ENCODE measurements at regions not wholly inside any gene's neighbourhood (a gene's known extent, or its start where the extent isn't known, plus 50 kb on each side); places are given as distances from the start of the nearest gene placed in this dataset.

DNA sequence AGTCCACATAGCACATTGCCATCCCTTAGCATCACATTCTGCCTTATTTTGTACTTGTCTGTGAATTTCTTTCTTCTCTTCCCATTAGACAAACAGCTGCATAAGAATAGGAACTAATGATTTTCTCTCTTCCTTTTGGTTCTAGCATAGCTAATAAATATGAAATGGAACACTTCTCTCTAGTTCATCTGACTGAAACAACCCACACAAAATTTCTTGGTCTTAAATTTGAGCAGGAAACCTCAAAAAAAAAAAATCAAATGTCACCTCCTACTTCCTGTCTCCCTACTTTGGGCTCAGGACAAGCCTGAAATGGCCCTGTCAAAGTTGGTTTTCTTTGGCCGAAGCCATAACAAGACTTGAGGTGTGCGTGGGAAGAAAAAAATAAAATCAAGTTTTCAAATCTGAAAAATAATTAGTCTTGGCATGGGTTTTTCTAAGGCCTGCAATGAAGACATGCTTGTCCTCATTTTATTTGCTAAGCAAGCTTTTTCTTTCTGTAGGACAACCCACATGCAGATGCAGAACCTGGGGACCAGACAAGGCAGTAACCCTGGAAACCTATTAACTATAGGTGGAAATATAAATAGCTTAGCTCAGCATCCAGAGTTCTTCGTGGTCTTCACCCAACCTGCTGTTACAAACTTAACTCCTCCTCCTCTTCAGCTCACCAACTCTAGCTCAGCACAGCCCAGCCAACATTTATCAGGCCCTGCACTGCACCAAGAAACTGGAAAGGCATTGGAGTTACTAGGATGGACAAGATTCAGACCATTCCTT lies 523.5 kb upstream of the KLF4 start:
- H3K9me3 ChIP-seq (ENCODE audit: control insufficient read depth, low read length) = no peaks in the 10 kb centered on the region
- H3K27ac ChIP-seq (ENCODE audit: low read depth in 1 of 2, low read length in 2 of 2) = no peak overlapping the region
- 31 to 32% methylated on average over 3 of the region's 3 CpGs for WGBS, 2 donors
- H3K4me3 ChIP-seq (ENCODE audit: low read length in 2 of 2) = no peak overlapping the region
- DNase-seq (no peak), ATAC-seq (ENCODE audit: low FRiP score) (no peak)
- no peaks in the 10 kb centered on the region for H3K36me3 ChIP-seq (ENCODE audit: control insufficient read depth in 1 of 2, insufficient read depth in 2 of 2, low read length in 1 of 2)
- no peaks in the 10 kb centered on the region for H3K4me1 ChIP-seq (ENCODE audit: control insufficient read depth in 1 of 2, insufficient read depth in 2 of 2, low read length in 2 of 2)
- no peaks in the 10 kb centered on the region for H3K27me3 ChIP-seq (ENCODE audit: control insufficient read depth in 1 of 2, insufficient read depth in 2 of 2, low read length in 1 of 2)
- intact Hi-C loops (cut with DNase I) = no loop called here

DNA sequence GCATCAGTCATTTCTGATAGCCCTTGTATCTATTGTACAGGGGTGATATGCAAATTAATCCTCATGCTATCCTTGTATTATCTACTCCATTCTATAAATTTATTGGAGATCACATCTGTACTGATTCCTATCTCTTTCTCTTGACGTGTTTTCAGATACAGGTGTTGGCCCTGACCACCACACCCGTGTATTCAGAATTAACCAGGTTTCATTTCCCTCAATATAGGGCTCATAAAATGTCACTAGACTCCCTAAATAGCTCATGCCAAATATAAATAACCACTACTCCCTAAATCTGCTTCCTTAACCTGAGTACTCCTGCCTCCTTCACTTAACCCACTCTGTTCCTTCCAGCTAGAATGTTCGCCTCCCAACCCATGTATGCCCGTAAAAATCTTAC lies 522.8 kb upstream of the KLF4 start:
- H3K27me3 ChIP-seq (ENCODE audit: control insufficient read depth in 1 of 2, insufficient read depth in 2 of 2, low read length in 1 of 2) = no peaks in the 10 kb centered on the region
- WGBS, 2 donors = 93 to 94% methylated on average over 4 of the region's 4 CpGs
- H3K9me3 ChIP-seq (ENCODE audit: control insufficient read depth, low read length) = no peaks in the 10 kb centered on the region
- no peak for ATAC-seq (ENCODE audit: low FRiP score)
- no peak overlapping the region for H3K4me3 ChIP-seq (ENCODE audit: low read length in 2 of 2)
- H3K27ac ChIP-seq (ENCODE audit: low read depth in 1 of 2, low read length in 2 of 2) = no peak overlapping the region
- no peaks in the 10 kb centered on the region for H3K4me1 ChIP-seq (ENCODE audit: control insufficient read depth in 1 of 2, insufficient read depth in 2 of 2, low read length in 2 of 2)
- no peaks in the 10 kb centered on the region for H3K36me3 ChIP-seq (ENCODE audit: control insufficient read depth in 1 of 2, insufficient read depth in 2 of 2, low read length in 1 of 2)
- DNase-seq = no peak
- intact Hi-C loops (cut with DNase I) = no loop called here

DNA sequence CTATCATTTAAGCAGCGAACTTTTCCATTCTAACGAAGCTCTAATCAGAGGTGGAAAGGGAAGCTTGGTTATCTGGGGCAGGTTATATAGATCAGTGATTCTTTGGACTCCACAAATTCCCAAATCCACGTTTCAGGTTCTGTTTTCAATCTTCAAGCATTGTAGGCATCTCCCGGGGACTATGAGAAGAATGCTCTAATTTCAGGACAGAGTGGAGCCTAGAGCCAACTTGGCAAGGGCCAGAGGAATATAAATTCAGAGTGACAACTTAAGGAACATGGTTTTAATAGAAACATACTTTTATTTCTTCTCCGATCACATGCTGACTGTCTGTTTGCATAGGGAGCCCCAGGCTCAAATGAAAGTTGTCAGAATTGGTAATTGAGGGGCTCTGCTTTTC lies 514.0 kb upstream of the KLF4 start:
- Histone ChIP-seq H3K27me3 (ENCODE audit: control insufficient read depth in 1 of 2, insufficient read depth in 2 of 2, low read length in 1 of 2) (peaks cover 0 to 1% of the 10 kb centered on the region in 2 donors), H3K4me3 (ENCODE audit: low read length in 2 of 2) (no peak overlapping the region), H3K27ac (ENCODE audit: low read depth in 1 of 2, low read length in 2 of 2) (no peak overlapping the region), H3K36me3 (ENCODE audit: control insufficient read depth in 1 of 2, insufficient read depth in 2 of 2, low read length in 1 of 2) (no peaks in the 10 kb centered on the region), H3K9me3 (ENCODE audit: control insufficient read depth, low read length) (peaks cover 2% of the 10 kb centered on the region), H3K4me1 (ENCODE audit: control insufficient read depth in 1 of 2, insufficient read depth in 2 of 2, low read length in 2 of 2) (no peaks in the 10 kb centered on the region)
- no peak for ATAC-seq (ENCODE audit: low FRiP score)
- 37 to 41% methylated on average over 5 of the region's 5 CpGs for WGBS, 2 donors
- no peak for DNase-seq
- intact Hi-C loops (cut with DNase I) = no loop called here

DNA sequence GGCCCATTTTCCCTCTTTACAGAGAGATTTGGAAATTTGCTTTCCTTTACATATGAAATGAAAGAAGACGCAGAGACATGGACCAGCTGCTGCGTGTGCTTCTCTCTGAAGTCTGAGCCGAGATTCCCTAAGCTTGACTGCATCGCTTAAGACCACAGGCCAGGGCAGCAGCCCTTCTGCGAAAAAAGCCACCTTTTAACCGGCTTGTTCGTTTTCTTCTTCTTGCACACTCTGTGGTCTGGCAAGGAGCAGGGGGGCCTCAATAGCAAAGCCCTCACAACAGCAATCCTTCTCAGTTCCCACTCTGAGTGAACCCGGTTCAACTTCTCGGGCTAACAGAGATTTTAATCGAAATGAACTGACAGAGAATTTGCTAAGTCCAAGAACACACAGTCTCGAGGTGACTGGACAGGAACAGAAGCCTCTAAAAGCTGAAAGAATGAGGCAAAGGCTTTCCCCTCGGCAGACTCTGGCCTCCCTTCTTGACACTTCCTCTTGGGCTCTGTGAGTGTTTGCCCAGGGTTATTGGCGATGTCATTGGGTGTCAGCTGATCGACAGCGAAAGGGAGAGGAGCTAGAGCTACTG lies 512.9 kb upstream of the KLF4 start:
- intact Hi-C loops (cut with DNase I) = no loop called here
- H3K4me1 ChIP-seq (ENCODE audit: control insufficient read depth in 1 of 2, insufficient read depth in 2 of 2, low read length in 2 of 2) = no peaks in the 10 kb centered on the region
- peaks cover 0 to 1% of the 10 kb centered on the region in 2 donors for H3K27me3 ChIP-seq (ENCODE audit: control insufficient read depth in 1 of 2, insufficient read depth in 2 of 2, low read length in 1 of 2)
- DNase-seq (peak in 1 of 2 donors; percentile 54), ATAC-seq (ENCODE audit: low FRiP score) (no peak)
- H3K36me3 ChIP-seq (ENCODE audit: control insufficient read depth in 1 of 2, insufficient read depth in 2 of 2, low read length in 1 of 2) = no peaks in the 10 kb centered on the region
- no peak overlapping the region for H3K27ac ChIP-seq (ENCODE audit: low read depth in 1 of 2, low read length in 2 of 2)
- H3K4me3 ChIP-seq (ENCODE audit: low read length in 2 of 2) = no peak overlapping the region
- peaks cover 2% of the 10 kb centered on the region for H3K9me3 ChIP-seq (ENCODE audit: control insufficient read depth, low read length)
- 65 to 75% methylated on average over 15 of the region's 15 CpGs for WGBS, 2 donors

DNA sequence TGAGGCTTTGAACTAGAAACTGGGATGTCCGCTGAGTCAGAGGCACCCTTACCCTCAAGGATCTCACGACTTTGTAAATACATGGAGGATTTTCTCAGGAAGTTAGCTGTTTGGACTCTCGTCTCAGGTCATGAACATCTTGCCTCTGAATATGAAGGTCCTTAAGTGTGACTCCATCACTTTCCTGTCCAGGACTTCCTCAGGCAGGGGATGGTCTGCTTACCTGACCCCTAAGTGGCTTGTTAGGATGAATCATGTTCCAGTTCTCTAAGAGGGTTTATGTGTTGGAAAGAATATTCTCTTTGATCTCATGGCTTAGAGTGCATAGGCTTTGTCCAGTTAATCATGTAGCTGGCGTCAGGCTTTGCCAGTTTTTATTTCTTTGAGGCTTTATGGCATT lies 511.7 kb upstream of the KLF4 start:
- Histone ChIP-seq H3K36me3 (ENCODE audit: control insufficient read depth in 1 of 2, insufficient read depth in 2 of 2, low read length in 1 of 2) (no peaks in the 10 kb centered on the region), H3K27me3 (ENCODE audit: control insufficient read depth in 1 of 2, insufficient read depth in 2 of 2, low read length in 1 of 2) (peaks cover 0 to 1% of the 10 kb centered on the region in 2 donors), H3K27ac (ENCODE audit: low read depth in 1 of 2, low read length in 2 of 2) (no peak overlapping the region), H3K9me3 (ENCODE audit: control insufficient read depth, low read length) (peaks cover 2% of the 10 kb centered on the region), H3K4me1 (ENCODE audit: control insufficient read depth in 1 of 2, insufficient read depth in 2 of 2, low read length in 2 of 2) (no peaks in the 10 kb centered on the region), H3K4me3 (ENCODE audit: low read length in 2 of 2) (no peak overlapping the region)
- no peak for ATAC-seq (ENCODE audit: low FRiP score)
- intact Hi-C loops (cut with DNase I) = no loop called here
- 63 to 81% methylated on average over 4 of the region's 4 CpGs for WGBS, 2 donors
- DNase-seq = no peak

DNA sequence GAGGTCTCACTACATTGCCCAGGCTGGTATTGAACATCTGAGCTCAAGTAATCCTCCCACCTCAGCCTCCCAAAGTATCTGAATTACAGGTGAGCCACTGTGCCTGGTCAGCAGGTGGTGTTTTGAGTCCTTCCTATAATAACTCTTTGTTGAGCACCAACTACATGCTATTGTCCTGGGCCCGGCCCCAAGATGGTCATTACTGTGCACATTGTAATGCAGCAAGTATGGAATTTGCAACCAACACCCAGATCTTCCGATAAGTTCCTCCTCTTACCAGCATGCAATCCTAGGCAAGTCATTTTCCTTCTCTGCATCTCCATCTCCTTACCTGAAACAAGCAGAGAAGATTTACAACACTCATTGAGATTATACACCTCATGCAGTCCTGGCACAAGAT lies 510.3 kb upstream of the KLF4 start:
- DNase-seq (no peak), ATAC-seq (ENCODE audit: low FRiP score) (no peak)
- H3K27ac ChIP-seq (ENCODE audit: low read depth in 1 of 2, low read length in 2 of 2) = no peak overlapping the region
- H3K4me3 ChIP-seq (ENCODE audit: low read length in 2 of 2) = no peak overlapping the region
- H3K36me3 ChIP-seq (ENCODE audit: control insufficient read depth in 1 of 2, insufficient read depth in 2 of 2, low read length in 1 of 2) = no peaks in the 10 kb centered on the region
- no peaks in the 10 kb centered on the region for H3K9me3 ChIP-seq (ENCODE audit: control insufficient read depth, low read length)
- H3K27me3 ChIP-seq (ENCODE audit: control insufficient read depth in 1 of 2, insufficient read depth in 2 of 2, low read length in 1 of 2) = peaks cover 0 to 1% of the 10 kb centered on the region in 2 donors
- no peaks in the 10 kb centered on the region for H3K4me1 ChIP-seq (ENCODE audit: control insufficient read depth in 1 of 2, insufficient read depth in 2 of 2, low read length in 2 of 2)
- intact Hi-C loops (cut with DNase I) = no loop called here
- 84 to 86% methylated on average over 2 of the region's 2 CpGs for WGBS, 2 donors

DNA sequence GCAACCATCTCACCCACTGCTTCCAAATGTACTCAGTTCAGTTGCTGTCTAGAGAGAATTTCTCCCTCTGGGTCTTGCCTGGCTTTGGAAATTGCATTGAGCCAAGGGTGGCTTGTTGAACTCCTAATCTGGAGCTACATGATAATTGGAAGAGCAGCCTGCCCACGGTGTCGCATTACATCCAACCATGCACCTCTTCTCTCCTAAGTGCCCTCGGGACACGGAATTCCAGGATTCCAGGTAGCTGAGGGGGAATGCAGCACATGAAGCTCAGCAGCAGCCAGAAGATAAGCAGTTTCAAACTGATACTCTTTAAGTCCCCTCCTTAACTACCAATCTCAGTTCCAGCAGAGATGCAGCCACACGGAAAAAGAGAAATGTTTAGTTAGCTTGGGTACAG lies 509.4 kb upstream of the KLF4 start:
- DNase-seq (no peak), ATAC-seq (ENCODE audit: low FRiP score) (no peak)
- no peaks in the 10 kb centered on the region for H3K36me3 ChIP-seq (ENCODE audit: control insufficient read depth in 1 of 2, insufficient read depth in 2 of 2, low read length in 1 of 2)
- 32 to 35% methylated on average over 5 of the region's 5 CpGs for WGBS, 2 donors
- H3K27ac ChIP-seq (ENCODE audit: low read depth in 1 of 2, low read length in 2 of 2) = no peak overlapping the region
- no peak overlapping the region for H3K4me3 ChIP-seq (ENCODE audit: low read length in 2 of 2)
- H3K4me1 ChIP-seq (ENCODE audit: control insufficient read depth in 1 of 2, insufficient read depth in 2 of 2, low read length in 2 of 2) = no peaks in the 10 kb centered on the region
- intact Hi-C loops (cut with DNase I) = no loop called here
- no peaks in the 10 kb centered on the region for H3K9me3 ChIP-seq (ENCODE audit: control insufficient read depth, low read length)
- peaks cover 0 to 1% of the 10 kb centered on the region in 2 donors for H3K27me3 ChIP-seq (ENCODE audit: control insufficient read depth in 1 of 2, insufficient read depth in 2 of 2, low read length in 1 of 2)

DNA sequence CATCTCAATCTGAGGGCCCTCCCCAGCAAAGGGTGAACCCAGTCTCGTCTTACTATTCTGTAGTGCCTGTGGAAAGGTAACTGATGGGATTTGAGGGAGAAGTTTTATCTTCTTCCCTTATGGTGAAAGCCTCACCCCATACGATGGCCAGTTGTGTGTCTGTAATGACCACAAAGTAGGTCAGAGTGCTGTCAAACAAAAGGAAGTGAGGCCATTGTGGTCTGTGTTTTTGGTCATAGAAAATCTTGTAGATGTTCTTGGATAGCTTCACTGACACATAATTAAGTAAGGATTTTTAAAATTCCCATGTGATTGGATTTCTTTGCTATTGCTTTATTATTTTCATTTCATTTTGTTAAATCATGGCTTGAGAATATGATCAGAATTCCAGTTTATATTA lies 505.1 kb upstream of the KLF4 start:
- no peaks in the 10 kb centered on the region for H3K36me3 ChIP-seq (ENCODE audit: control insufficient read depth in 1 of 2, insufficient read depth in 2 of 2, low read length in 1 of 2)
- intact Hi-C loops (cut with DNase I) = no loop called here
- no peaks in the 10 kb centered on the region for H3K4me1 ChIP-seq (ENCODE audit: control insufficient read depth in 1 of 2, insufficient read depth in 2 of 2, low read length in 2 of 2)
- DNase-seq (no peak), ATAC-seq (ENCODE audit: low FRiP score) (no peak)
- 72 to 84% methylated on average over 2 of the region's 2 CpGs for WGBS, 2 donors
- no peaks in the 10 kb centered on the region for H3K27me3 ChIP-seq (ENCODE audit: control insufficient read depth in 1 of 2, insufficient read depth in 2 of 2, low read length in 1 of 2)
- no peak overlapping the region for H3K27ac ChIP-seq (ENCODE audit: low read depth in 1 of 2, low read length in 2 of 2)
- H3K4me3 ChIP-seq (ENCODE audit: low read length in 2 of 2) = no peak overlapping the region
- no peaks in the 10 kb centered on the region for H3K9me3 ChIP-seq (ENCODE audit: control insufficient read depth, low read length)

DNA sequence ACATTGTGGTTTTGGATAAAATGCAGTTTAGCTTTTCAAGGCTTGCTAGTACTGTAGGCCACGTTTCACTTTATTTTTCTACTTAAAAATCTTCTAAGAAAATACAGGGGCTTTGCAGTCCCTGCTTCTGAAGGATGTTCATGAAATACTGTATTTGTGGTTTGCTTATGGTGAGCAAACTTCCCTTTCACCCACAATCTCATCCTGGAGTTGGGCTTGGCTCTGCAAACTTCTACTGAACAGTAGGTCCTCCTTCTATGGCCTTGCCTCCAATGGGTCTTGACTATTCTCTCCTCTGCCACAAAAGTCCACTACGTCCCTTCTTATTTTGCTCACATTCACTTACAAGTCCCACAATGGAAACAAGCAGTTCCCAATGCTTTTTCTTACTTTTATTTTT lies 502.7 kb upstream of the KLF4 start:
- intact Hi-C loops (cut with DNase I) = no loop called here
- no peaks in the 10 kb centered on the region for H3K9me3 ChIP-seq (ENCODE audit: control insufficient read depth, low read length)
- H3K4me1 ChIP-seq (ENCODE audit: control insufficient read depth in 1 of 2, insufficient read depth in 2 of 2, low read length in 2 of 2) = no peaks in the 10 kb centered on the region
- WGBS, 2 donors = 79 to 82% methylated on average over 2 of the region's 2 CpGs
- H3K4me3 ChIP-seq (ENCODE audit: low read length in 2 of 2) = no peak overlapping the region
- DNase-seq = no peak
- no peak overlapping the region for H3K27ac ChIP-seq (ENCODE audit: low read depth in 1 of 2, low read length in 2 of 2)
- ATAC-seq (ENCODE audit: low FRiP score) = no peak
- no peaks in the 10 kb centered on the region for H3K27me3 ChIP-seq (ENCODE audit: control insufficient read depth in 1 of 2, insufficient read depth in 2 of 2, low read length in 1 of 2)
- H3K36me3 ChIP-seq (ENCODE audit: control insufficient read depth in 1 of 2, insufficient read depth in 2 of 2, low read length in 1 of 2) = no peaks in the 10 kb centered on the region
